ENCODE measurements at regions not wholly inside any gene's neighbourhood (a gene's known extent, or its start where the extent isn't known, plus 50 kb on each side); places are given as distances from the start of the nearest gene placed in this dataset.
"Not testable (repeated sequence)": the region's sequence is repeated elsewhere in the genome, so short reads cannot be mapped to it uniquely, and the experiment has no call there.

GRCh38 chr2:154583274-154583673 is 115.2 kb upstream of the KCNJ3 start:
- not testable (repeated sequence) for DNase-seq (ENCODE audit: low spot score)

GRCh38 chr2:154587739-154588138 is 110.8 kb upstream of the KCNJ3 start:
- no peak for DNase-seq (ENCODE audit: low spot score)

- DNase-seq (ENCODE audit: low spot score), result no peak
Observed at GRCh38 chr2:154588838-154589237, 109.7 kb upstream of the KCNJ3 start.

- DNase-seq (ENCODE audit: low spot score), result no peak
Observed at GRCh38 chr2:154589514-154589913, 109.0 kb upstream of the KCNJ3 start.

GRCh38 chr2:154591294-154591820 is 107.1 kb upstream of the KCNJ3 start:
- DNase-seq (ENCODE audit: low spot score), result no peak

GRCh38 chr2:154599189-154599588 is 99.3 kb upstream of the KCNJ3 start:
- DNase-seq (ENCODE audit: low spot score), result no peak

GRCh38 chr2:154600927-154601494 is 97.5 kb upstream of the KCNJ3 start:
- DNase-seq (ENCODE audit: low spot score), result no peak

GRCh38 chr2:154603682-154604081 is 94.8 kb upstream of the KCNJ3 start:
- no peak for DNase-seq (ENCODE audit: low spot score)

GRCh38 chr2:154608438-154608837 is 90.1 kb upstream of the KCNJ3 start:
- no peak for DNase-seq (ENCODE audit: low spot score)

GRCh38 chr2:154614906-154615305 is 83.6 kb upstream of the KCNJ3 start:
- no peak for DNase-seq (ENCODE audit: low spot score)

GRCh38 chr2:154616659-154617058 is 81.8 kb upstream of the KCNJ3 start:
- DNase-seq (ENCODE audit: low spot score), result no peak

GRCh38 chr2:154620471-154620870 is 78.0 kb upstream of the KCNJ3 start:
- DNase-seq (ENCODE audit: low spot score), result no peak

- peak; percentile 82 for DNase-seq (ENCODE audit: low spot score)
Observed at GRCh38 chr2:154623819-154624218, 74.7 kb upstream of the KCNJ3 start.

- no peak for DNase-seq (ENCODE audit: low spot score)
Observed at GRCh38 chr2:154637456-154637855, 61.0 kb upstream of the KCNJ3 start.

- peak; percentile 13 for DNase-seq (ENCODE audit: low spot score)
Observed at GRCh38 chr2:154638783-154639182, 59.7 kb upstream of the KCNJ3 start.

- no peak for DNase-seq (ENCODE audit: low spot score)
Observed at GRCh38 chr2:154640000-154640399, 58.5 kb upstream of the KCNJ3 start.
